HG03432 (cell line): ENCODE measurements at regions not wholly inside any gene's neighbourhood (a gene's known extent, or its start where the extent isn't known, plus 50 kb on each side); places are given as distances from the start of the nearest gene placed in this dataset.
"Not testable (repeated sequence)": the region's sequence is repeated elsewhere in the genome, so short reads cannot be mapped to it uniquely, and the experiment has no call there.

Experiments used
- ATAC-seq: cut with Tn5 transposase; IDR thresholded peaks from one replicate; pipeline ENCODE4 v1.9.1; 2021; ENCODE audit warnings: mild to moderate bottlenecking, moderate library complexity; ENCODE audit not compliant: unreplicated experiment

GRCh38 chr1:79532555-79532954, 526.0 kb upstream of the ADGRL4 start:
- ATAC-seq, result peak; percentile 44

GRCh38 chr1:79531790-79532189, 525.3 kb upstream of the ADGRL4 start:
- ATAC-seq, result no peak

GRCh38 chr1:79530476-79530875, 523.9 kb upstream of the ADGRL4 start:
- no peak for ATAC-seq

GRCh38 chr1:79530055-79530454, 523.5 kb upstream of the ADGRL4 start:
- ATAC-seq, result no peak

GRCh38 chr1:79524126-79524525, 517.6 kb upstream of the ADGRL4 start:
- no peak for ATAC-seq

- peak; percentile 42 for ATAC-seq
These were observed 512.7 kb upstream of the ADGRL4 start for GRCh38 chr1:79519084-79519760.

GRCh38 chr1:79517470-79518224, 511.1 kb upstream of the ADGRL4 start:
- no peak for ATAC-seq

GRCh38 chr1:79507770-79508169, 501.2 kb upstream of the ADGRL4 start:
- ATAC-seq, result no peak

GRCh38 chr1:79501153-79501552, 494.6 kb upstream of the ADGRL4 start:
- ATAC-seq, result no peak

- no peak for ATAC-seq
These were observed 493.0 kb upstream of the ADGRL4 start for GRCh38 chr1:79499541-79499940.

GRCh38 chr1:79497193-79497773, 490.8 kb upstream of the ADGRL4 start:
- ATAC-seq, result peak; percentile 87

GRCh38 chr1:79496129-79496528, 489.6 kb upstream of the ADGRL4 start:
- no peak for ATAC-seq

GRCh38 chr1:79493702-79494101, 487.2 kb upstream of the ADGRL4 start:
- not testable (repeated sequence) for ATAC-seq

GRCh38 chr1:79488572-79489121, 482.1 kb upstream of the ADGRL4 start:
- ATAC-seq, result not testable (repeated sequence)

GRCh38 chr1:79478728-79479373, 472.3 kb upstream of the ADGRL4 start:
- ATAC-seq, result no peak

- ATAC-seq, result no peak
These were observed 471.6 kb upstream of the ADGRL4 start for GRCh38 chr1:79478160-79478559.

- peak; percentile 83 for ATAC-seq
These were observed 465.6 kb upstream of the ADGRL4 start for GRCh38 chr1:79472067-79472656.

GRCh38 chr1:79469139-79469538, 462.6 kb upstream of the ADGRL4 start:
- ATAC-seq, result no peak

GRCh38 chr1:79460773-79461436, 454.4 kb upstream of the ADGRL4 start:
- peak; percentile 98 for ATAC-seq

- no peak for ATAC-seq
These were observed 451.2 kb upstream of the ADGRL4 start for GRCh38 chr1:79457562-79458224.
